ENCODE measurements at regions not wholly inside any gene's neighbourhood (a gene's known extent, or its start where the extent isn't known, plus 50 kb on each side); places are given as distances from the start of the nearest gene placed in this dataset.

- Histone ChIP-seq H2AK5ac (ENCODE audit: low read depth, low read length) (no peak overlapping the region), H2AFZ (replicated peaks; ENCODE audit: low read length, poor library complexity) (no peak overlapping the region), H4K5ac (ENCODE audit: low read depth, low read length) (no peak overlapping the region), H3K9me1 (ENCODE audit: insufficient read depth, low read length) (no peaks in the 10 kb centered on the region), H3K23ac (ENCODE audit: low read depth, low read length) (no peak overlapping the region), H3K4me1 (ENCODE audit: control insufficient read depth, insufficient read depth, low read length) (no peaks in the 10 kb centered on the region), H3K9me3 (ENCODE audit: control insufficient read depth, insufficient read depth, low read length) (peaks cover 26% of the 10 kb centered on the region), H3K14ac (replicated peaks; ENCODE audit: low read depth, low read length) (no peak overlapping the region), H2BK15ac (ENCODE audit: low read depth, low read length) (no peak overlapping the region), H3K36me3 (ENCODE audit: control insufficient read depth, insufficient read depth, low read length) (no peaks in the 10 kb centered on the region), H3K9ac (ENCODE audit: low read depth, low read length) (no peak overlapping the region), H2AK9ac (replicated peaks; ENCODE audit: low read depth, low read length, poor library complexity) (no peak overlapping the region), H3K4me3 (ENCODE audit: insufficient read depth, low read depth, low read length) (no peak overlapping the region), H4K8ac (ENCODE audit: low read depth in 2 of 2, low read length in 2 of 2) (no peak overlapping the region), H3K56ac (ENCODE audit: extremely low read depth, insufficient read depth, low read length) (no peak overlapping the region), H2BK20ac (ENCODE audit: low read depth, low read length) (no peak overlapping the region), H4K20me1 (ENCODE audit: insufficient read depth, low read length) (no peaks in the 10 kb centered on the region), H2BK120ac (ENCODE audit: low read depth, low read length) (no peak overlapping the region), H2BK5ac (ENCODE audit: low read depth, low read length, poor library complexity, severe bottlenecking) (no peak overlapping the region), H3K79me1 (ENCODE audit: low read depth in 1 of 2, low read length in 2 of 2) (no peaks in the 10 kb centered on the region), H3K4ac (ENCODE audit: low read depth, low read length) (no peak overlapping the region), H3K27me3 (ENCODE audit: control insufficient read depth, insufficient read depth, low read length) (no peaks in the 10 kb centered on the region), H3K18ac (ENCODE audit: low read depth, low read length) (no peak overlapping the region), H3K4me2 (ENCODE audit: low read depth, low read length) (no peak overlapping the region), H4K91ac (ENCODE audit: insufficient read depth, low read depth, low read length) (no peak overlapping the region), H3K27ac (ENCODE audit: insufficient read depth, low read length) (no peak overlapping the region)
- ChIA-PET CTCF (no interaction called here), POLR2A (ENCODE audit: unreplicated experiment) (no interaction called here)
- intact Hi-C loops (cut with micrococcal nuclease) (no loop called here), in situ Hi-C loops (cut with MboI; ENCODE audit: low sequenced_read_pairs) (no loop called here), dilution Hi-C loops (cut with HindIII; ENCODE audit: low sequenced_read_pairs, unreplicated experiment) (no loop called here)
- TF ChIP-seq NFE2L2 (IDR thresholded peaks at IDR 0.05; ENCODE audit: low read depth, low read length) = no peak
- TF ChIP-seq BHLHE40 (IDR thresholded peaks at IDR 0.05; ENCODE audit: low read depth, low read length) = no peak
- no peak for TF ChIP-seq CTCF (conservative IDR thresholded peaks at IDR 0.05; ENCODE audit: low read depth, low read length)
- no peak for TF ChIP-seq MAZ (IDR thresholded peaks at IDR 0.05; ENCODE audit: borderline replicate concordance, low read depth, low read length)
- no peak for TF ChIP-seq RCOR1 (IDR thresholded peaks at IDR 0.05; ENCODE audit: insufficient replicate concordance, low read length)
- no peak for TF ChIP-seq POLR2A (IDR thresholded peaks at IDR 0.05; ENCODE audit: low read depth, low read length)
- TF ChIP-seq MXI1 (IDR thresholded peaks at IDR 0.05; ENCODE audit: borderline replicate concordance, low read depth, low read length) = no peak
- no peak for TF ChIP-seq ELK1 (IDR thresholded peaks at IDR 0.05; ENCODE audit: borderline replicate concordance, low read depth, low read length)
- no peak for TF ChIP-seq CHD1 (IDR thresholded peaks at IDR 0.05; ENCODE audit: low read depth, low read length)
- no peak for TF ChIP-seq SMC3 (IDR thresholded peaks at IDR 0.05; ENCODE audit: low read depth, low read length)
- TF ChIP-seq MAFK (IDR thresholded peaks at IDR 0.05; ENCODE audit: low read depth, low read length) = no peak
- TF ChIP-seq USF2 (IDR thresholded peaks at IDR 0.05; ENCODE audit: low read depth, low read length) = no peak
- no peak for TF ChIP-seq FOS (IDR thresholded peaks at IDR 0.05; ENCODE audit: low read depth, low read length)
- TF ChIP-seq RFX5 (IDR thresholded peaks at IDR 0.05; ENCODE audit: low read depth, low read length) = no peak
- TF ChIP-seq CEBPB (IDR thresholded peaks at IDR 0.05; ENCODE audit: low read depth, low read length) = no peak
- TF ChIP-seq RAD21 (IDR thresholded peaks at IDR 0.05; ENCODE audit: low read length) = no peak
- no TSS peak for BruUV-seq (replicated peaks)
- no peak for ATAC-seq (ENCODE audit: low read depth)
- no peak for DNase-seq
- WGBS, 2 experiments (ENCODE audit: extremely low coverage in 2 of 2, insufficient read length in 1 of 2) = 60% methylated on average over 4 of the region's 9 CpGs; no CpG with 5 or more reads in 1 of the 2 experiments
Measured at GRCh38 chr7:155992974-155993373, 180.7 kb upstream of the SHH start.
